BLaER1 treated with 17β-estradiol and CSF1 and Interleukin-3, amounts not matched to agents 10 nM and 100 nM (cell line): ENCODE measurements at regions not wholly inside any gene's neighbourhood (a gene's known extent, or its start where the extent isn't known, plus 50 kb on each side); places are given as distances from the start of the nearest gene placed in this dataset.

Experiments
- H3K27ac ChIP-seq, 11 experiments: shearing (Covaris generic); formaldehyde crosslinking; 2 replicates each; pipeline ENCODE4 v1.8.1; 2022
- H3K27me3 ChIP-seq, 11 experiments: shearing (Covaris generic); formaldehyde crosslinking; 2 replicates each; pipeline ENCODE4 v1.8.1; 2022
- H3K36me3 ChIP-seq, 11 experiments: shearing (Covaris generic); formaldehyde crosslinking; 2 replicates each; pipeline ENCODE4 v1.8.1; 2022
- H3K4me1 ChIP-seq, 10 experiments: shearing (Covaris generic); formaldehyde crosslinking; 2 replicates each; pipeline ENCODE4 v1.8.1; 2022
- H3K4me2 ChIP-seq, 11 experiments: shearing (Covaris generic); formaldehyde crosslinking; 2 replicates each; pipeline ENCODE4 v1.8.1; 2022
- H3K4me3 ChIP-seq, 10 experiments: shearing (Covaris generic); formaldehyde crosslinking; 2 replicates each; pipeline ENCODE4 v1.8.1; 2022
- H3K9ac ChIP-seq, 11 experiments: shearing (Covaris generic); formaldehyde crosslinking; 2 replicates each; pipeline ENCODE4 v1.8.1; 2022
- H3K9me3 ChIP-seq, 11 experiments: shearing (Covaris generic); formaldehyde crosslinking; replicated peaks in 1 of 11; 2 replicates each; pipeline ENCODE4 v1.8.1; 2022
- H4K20me1 ChIP-seq, 11 experiments: shearing (Covaris generic); formaldehyde crosslinking; 2 replicates each; pipeline ENCODE4 v1.8.1; 2022
- Cebpa-rat ChIP-seq, 11 experiments: shearing (Covaris generic); IDR thresholded peaks; 2 replicates each; pipeline ENCODE4 v1.8.1; 2022

DNA sequence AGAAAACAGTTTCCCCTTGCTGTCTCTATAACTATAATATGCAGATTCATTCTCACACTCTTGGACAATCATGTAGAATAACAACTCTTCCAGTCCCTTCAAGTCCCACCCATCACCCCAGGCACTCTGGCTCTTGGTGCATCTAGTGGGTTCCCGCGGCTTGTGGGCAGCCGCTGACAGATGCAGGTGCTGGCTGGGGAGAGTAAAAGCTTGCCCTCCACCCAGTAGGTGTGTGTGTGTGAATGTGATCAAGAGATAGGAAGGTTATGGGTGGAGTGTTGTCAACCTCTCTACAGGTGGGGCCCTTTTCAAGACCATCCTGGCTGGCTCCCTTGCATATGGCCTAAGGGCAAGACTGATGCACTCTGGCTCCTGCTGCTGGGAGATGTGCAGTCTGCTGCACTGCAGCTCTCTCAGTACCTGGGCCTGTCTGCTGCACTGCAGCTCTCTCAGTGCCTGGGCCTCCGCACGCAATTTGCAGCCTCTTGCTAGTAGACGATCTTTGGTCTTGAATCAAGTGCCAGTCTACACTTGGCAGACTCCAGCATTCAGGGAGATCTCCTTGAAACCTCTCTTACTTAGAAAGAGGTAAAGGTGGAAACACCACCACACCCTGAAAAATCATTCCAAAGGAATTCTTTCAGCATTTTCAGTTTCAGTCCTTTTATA lies 189.7 kb upstream of the GDNF start:
- Histone ChIP-seq H4K20me1 (no peaks in the 10 kb centered on the region), H3K9ac (no peak overlapping the region), H3K9me3 (no peaks in the 10 kb centered on the region), H3K27me3 (no peaks in the 10 kb centered on the region), H3K27ac (no peak overlapping the region), H3K36me3 (no peaks in the 10 kb centered on the region), H3K4me1 (no peaks in the 10 kb centered on the region), H3K4me2 (no peak overlapping the region), H3K4me3 (no peak overlapping the region)
- TF ChIP-seq Cebpa-rat (IDR thresholded peaks at IDR 0.05): no peak

DNA sequence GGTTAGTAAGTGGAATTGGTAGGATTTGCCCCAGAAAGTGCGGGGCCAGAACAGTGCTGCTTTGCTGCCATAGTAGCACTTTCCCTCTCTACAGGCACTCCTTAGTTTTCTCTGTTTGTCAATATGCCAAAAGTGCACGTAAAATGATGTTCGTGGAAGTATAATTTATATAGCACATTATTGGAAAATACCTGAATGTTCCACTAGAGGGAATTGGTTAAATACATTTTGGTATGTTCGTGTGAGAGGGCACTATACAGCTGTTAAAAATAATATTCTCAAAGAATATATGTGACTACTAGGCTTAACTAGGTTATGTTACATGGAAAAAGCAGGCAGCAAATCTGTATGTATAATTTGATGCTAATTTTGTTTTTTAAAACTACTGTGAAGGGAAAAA lies 184.0 kb upstream of the GDNF start:
- H3K9me3 ChIP-seq: no peaks in the 10 kb centered on the region; a peak in 1 of 22 replicates
- no peak for TF ChIP-seq Cebpa-rat (IDR thresholded peaks at IDR 0.05)

DNA sequence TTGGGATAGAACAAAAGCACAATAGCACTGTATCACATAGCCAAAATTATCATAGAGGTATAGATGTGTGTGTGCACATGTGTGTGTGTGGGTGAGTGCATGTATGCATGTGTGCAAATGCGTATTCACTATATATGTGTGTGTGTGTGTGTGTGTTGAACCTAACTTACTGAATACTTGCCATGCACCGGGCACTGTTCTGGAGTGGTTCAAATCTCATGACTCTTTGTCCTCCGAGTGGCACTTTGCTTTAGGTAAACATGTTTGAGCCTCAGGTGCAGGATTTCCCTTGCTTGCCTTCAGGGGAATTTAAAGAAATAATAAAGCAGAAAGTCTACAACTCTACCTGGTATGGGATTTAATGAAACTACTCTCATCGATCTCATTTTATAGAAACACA lies 183.5 kb upstream of the GDNF start:
- H3K27me3 ChIP-seq: no peaks in the 10 kb centered on the region
- peaks cover 0 to 18% (median 16%) of the 10 kb centered on the region in 10 experiments; a peak in 17 of 20 replicates for H3K4me1 ChIP-seq
- no peaks in the 10 kb centered on the region for H4K20me1 ChIP-seq
- no peak overlapping the region for H3K4me3 ChIP-seq
- peak overlapping the region in 9 of 11 experiments; percentile 7 to 54 (median 38); a peak in 14 of 22 replicates for H3K4me2 ChIP-seq
- no peak for TF ChIP-seq Cebpa-rat (IDR thresholded peaks at IDR 0.05)
- H3K9me3 ChIP-seq: no peaks in the 10 kb centered on the region; a peak in 1 of 22 replicates
- no peaks in the 10 kb centered on the region for H3K36me3 ChIP-seq
- H3K27ac ChIP-seq: no peak overlapping the region
- no peak overlapping the region for H3K9ac ChIP-seq

More for the DNA sequence above, 184.0 kb upstream of the GDNF start:
- Histone ChIP-seq H3K4me1 (peaks cover 0 to 18% (median 16%) of the 10 kb centered on the region in 10 experiments; a peak in 17 of 20 replicates), H3K27me3 (no peaks in the 10 kb centered on the region), H3K36me3 (no peaks in the 10 kb centered on the region), H3K9ac (no peak overlapping the region), H3K4me3 (no peak overlapping the region), H3K27ac (no peak overlapping the region), H3K4me2 (no peak overlapping the region; a peak in 2 of 22 replicates), H4K20me1 (no peaks in the 10 kb centered on the region)

DNA sequence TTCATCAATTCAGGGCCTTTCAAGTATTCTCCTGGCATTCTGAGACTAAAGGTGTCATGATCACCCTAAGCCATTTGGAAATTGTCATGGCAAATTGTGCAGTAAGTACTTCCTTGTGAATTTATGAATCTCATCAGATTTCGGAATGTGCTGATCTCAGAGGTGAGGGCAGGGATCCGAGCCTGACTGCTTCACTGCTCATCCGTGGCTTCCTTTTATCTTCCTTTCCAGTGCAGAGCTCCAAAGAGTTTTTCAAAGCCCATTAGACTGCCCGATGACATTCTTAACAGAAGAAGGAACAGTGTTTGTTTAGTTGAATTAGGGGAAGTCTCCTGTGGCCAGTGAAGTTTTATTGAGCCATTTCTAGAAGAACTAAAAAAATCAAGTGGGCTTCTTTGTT lies 182.8 kb upstream of the GDNF start:
- Histone ChIP-seq H3K36me3 (no peaks in the 10 kb centered on the region), H3K9me3 (no peaks in the 10 kb centered on the region; a peak in 1 of 22 replicates), H3K27ac (no peak overlapping the region), H3K27me3 (no peaks in the 10 kb centered on the region), H3K4me2 (peak overlapping the region in 10 of 11 experiments; percentile 7 to 54 (median 38); a peak in 20 of 22 replicates), H3K4me3 (no peak overlapping the region), H4K20me1 (no peaks in the 10 kb centered on the region), H3K4me1 (peaks cover 0 to 18% (median 16%) of the 10 kb centered on the region in 10 experiments; a peak in 17 of 20 replicates), H3K9ac (no peak overlapping the region)
- TF ChIP-seq Cebpa-rat (IDR thresholded peaks at IDR 0.05): no peak

DNA sequence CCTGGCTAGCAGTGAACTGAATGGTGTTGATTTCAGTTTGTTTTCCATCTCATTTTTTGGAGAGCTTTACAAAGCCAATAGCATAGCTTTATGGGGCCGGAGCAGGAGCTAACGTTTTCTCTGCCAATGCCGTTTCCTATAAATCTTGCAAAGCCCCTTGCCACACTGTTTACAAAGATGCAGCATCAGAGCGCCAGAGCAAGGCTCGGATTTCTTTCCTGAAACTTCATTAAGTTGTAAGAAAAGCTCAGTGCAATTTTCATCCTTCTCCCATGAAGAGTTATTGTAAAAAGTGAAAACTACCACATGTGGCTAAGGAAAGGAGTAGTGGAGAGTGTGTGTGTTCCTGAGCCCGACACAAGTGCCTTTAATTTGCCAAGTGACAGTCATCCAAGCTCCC lies 178.2 kb upstream of the GDNF start:
- no peaks in the 10 kb centered on the region for H3K27me3 ChIP-seq
- no peaks in the 10 kb centered on the region for H3K36me3 ChIP-seq
- no peak overlapping the region for H3K4me3 ChIP-seq
- no peaks in the 10 kb centered on the region for H4K20me1 ChIP-seq
- H3K27ac ChIP-seq: no peak overlapping the region
- H3K9ac ChIP-seq: no peak overlapping the region
- H3K4me1 ChIP-seq: peaks cover 0 to 12% (median 10%) of the 10 kb centered on the region in 10 experiments; a peak in 17 of 20 replicates
- TF ChIP-seq Cebpa-rat (IDR thresholded peaks at IDR 0.05): no peak
- H3K4me2 ChIP-seq: no peak overlapping the region
- no peaks in the 10 kb centered on the region; a peak in 1 of 22 replicates for H3K9me3 ChIP-seq

DNA sequence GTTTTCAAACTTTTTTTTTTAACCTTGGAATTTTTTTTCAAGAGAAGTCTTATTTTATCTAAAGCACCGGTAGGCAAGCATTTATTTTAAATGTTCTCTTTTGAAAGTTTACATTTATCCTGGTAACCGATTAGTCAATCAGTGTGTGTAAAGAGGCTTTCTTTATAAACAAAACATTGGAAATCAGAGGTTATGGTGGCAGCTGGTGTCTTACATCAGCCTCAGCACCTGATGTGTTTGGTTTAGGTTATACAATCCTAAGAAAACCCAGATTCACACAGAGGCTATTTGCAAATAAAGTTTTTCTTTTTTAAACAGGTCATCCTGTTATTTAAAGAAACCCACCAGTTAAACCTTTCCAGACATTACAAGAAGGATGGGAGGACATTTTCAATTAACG lies 173.3 kb upstream of the GDNF start:
- Histone ChIP-seq H3K27me3 (no peaks in the 10 kb centered on the region), H3K4me1 (no peaks in the 10 kb centered on the region), H3K27ac (no peak overlapping the region), H3K9ac (no peak overlapping the region), H4K20me1 (no peaks in the 10 kb centered on the region), H3K4me3 (no peak overlapping the region), H3K4me2 (no peak overlapping the region), H3K36me3 (no peaks in the 10 kb centered on the region), H3K9me3 (no peaks in the 10 kb centered on the region)
- TF ChIP-seq Cebpa-rat (IDR thresholded peaks at IDR 0.05): no peak

DNA sequence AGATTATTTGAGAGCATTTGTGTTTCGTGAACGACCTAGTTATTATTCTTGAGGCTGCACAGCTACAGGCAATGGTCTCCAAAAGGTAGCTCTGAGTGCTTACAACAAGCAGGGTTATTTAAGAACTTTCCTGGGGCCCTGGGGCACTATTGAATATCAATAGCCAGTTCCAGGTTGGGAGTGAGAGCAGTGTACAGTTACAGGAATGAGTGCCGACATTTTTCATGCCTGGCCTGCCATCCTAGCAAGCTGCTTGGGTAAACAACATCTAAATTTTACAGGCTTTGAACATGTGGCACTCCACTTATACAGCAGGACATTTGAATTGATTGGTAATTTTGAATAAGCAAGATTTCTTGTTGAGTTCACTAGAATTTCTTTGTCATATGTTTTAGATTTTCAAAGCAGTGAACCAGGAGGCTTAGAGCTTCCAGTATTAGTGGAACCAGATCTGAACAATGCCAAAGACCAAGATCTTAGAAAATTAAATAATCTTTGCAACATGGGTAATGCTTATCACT lies 171.9 kb upstream of the GDNF start:
- Histone ChIP-seq H3K9ac (no peak overlapping the region), H3K4me2 (no peak overlapping the region), H4K20me1 (no peaks in the 10 kb centered on the region), H3K4me3 (no peak overlapping the region), H3K36me3 (no peaks in the 10 kb centered on the region), H3K27me3 (no peaks in the 10 kb centered on the region), H3K4me1 (no peaks in the 10 kb centered on the region), H3K9me3 (0 out of 22 replicates have a peak, but pooled peaks cover 0 to under 1% (median 0%) of the 10 kb centered on the region in 11 experiments), H3K27ac (no peak overlapping the region)
- no peak for TF ChIP-seq Cebpa-rat (IDR thresholded peaks at IDR 0.05)

DNA sequence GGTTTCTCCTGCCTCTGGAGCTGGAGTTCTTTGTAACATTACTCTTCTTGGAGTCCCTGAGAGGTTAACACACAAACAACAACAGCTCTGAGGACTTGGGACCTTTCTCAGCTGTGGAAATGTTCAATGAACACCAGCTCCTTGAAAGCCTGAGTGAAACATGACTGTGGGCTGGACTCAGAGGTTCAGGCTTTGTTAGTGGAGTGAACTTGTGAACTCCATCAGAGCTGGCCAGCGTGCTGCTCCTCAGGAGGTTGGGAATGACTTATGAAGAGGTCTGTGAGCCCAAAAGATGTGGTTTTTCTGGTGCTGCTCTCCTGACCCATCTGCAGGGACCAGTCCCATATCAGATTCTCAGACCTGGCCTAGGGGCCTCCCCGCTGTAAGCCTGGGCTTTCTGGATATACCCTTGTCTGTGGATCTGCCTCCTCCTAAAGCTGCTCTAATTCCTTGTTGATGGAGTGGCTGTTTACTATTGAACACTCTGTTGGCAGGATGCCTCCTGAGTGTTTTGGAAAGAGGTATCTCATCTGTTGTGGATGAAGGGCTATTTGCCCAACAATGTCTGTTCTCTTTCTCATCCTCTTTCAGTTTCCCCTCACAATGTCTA lies 170.0 kb upstream of the GDNF start:
- Histone ChIP-seq H3K4me3 (no peak overlapping the region), H3K4me1 (no peaks in the 10 kb centered on the region), H4K20me1 (no peaks in the 10 kb centered on the region), H3K27me3 (no peaks in the 10 kb centered on the region), H3K9ac (no peak overlapping the region), H3K9me3 (peaks cover 0 to 4% (median 0%) of the 10 kb centered on the region in 11 experiments; a peak in 1 of 22 replicates), H3K4me2 (no peak overlapping the region), H3K27ac (no peak overlapping the region), H3K36me3 (no peaks in the 10 kb centered on the region)
- no peak for TF ChIP-seq Cebpa-rat (IDR thresholded peaks at IDR 0.05)

DNA sequence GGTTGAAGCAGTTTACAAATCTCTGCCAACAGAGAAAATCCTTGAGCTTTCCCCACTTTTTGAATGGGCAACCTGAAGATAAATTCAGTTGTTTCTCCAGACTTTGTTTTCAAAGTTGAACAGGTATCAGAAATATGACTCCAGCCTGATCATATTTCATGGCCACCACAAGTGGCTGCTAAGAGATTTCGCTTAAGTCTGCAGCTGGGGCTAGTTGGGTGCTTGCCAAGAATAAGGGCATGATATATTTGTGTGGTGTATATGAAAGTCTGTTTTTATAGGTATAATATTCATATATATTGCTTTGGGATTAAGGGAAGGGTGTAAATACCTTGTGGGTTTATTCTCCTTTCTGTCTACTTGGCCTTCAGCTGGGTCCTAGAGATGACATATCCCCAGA lies 168.4 kb upstream of the GDNF start:
- no peaks in the 10 kb centered on the region for H3K4me1 ChIP-seq
- H3K27me3 ChIP-seq: no peaks in the 10 kb centered on the region
- TF ChIP-seq Cebpa-rat (IDR thresholded peaks at IDR 0.05): no peak
- peaks cover 0 to 4% (median 0%) of the 10 kb centered on the region in 11 experiments; a peak in 1 of 22 replicates for H3K9me3 ChIP-seq
- no peaks in the 10 kb centered on the region for H4K20me1 ChIP-seq
- H3K36me3 ChIP-seq: no peaks in the 10 kb centered on the region
- H3K4me3 ChIP-seq: no peak overlapping the region
- H3K27ac ChIP-seq: no peak overlapping the region
- H3K9ac ChIP-seq: no peak overlapping the region
- H3K4me2 ChIP-seq: no peak overlapping the region
